Effector CD4-positive, alpha-beta T cell (primary cell): ENCODE measurements at regions not wholly inside any gene's neighbourhood (a gene's known extent, or its start where the extent isn't known, plus 50 kb on each side); places are given as distances from the start of the nearest gene placed in this dataset.
"Not testable (repeated sequence)": the region's sequence is repeated elsewhere in the genome, so short reads cannot be mapped to it uniquely, and the experiment has no call there.

Experiments used
- DNase-seq: peaks from one replicate; pipeline ENCODE4 v3.0.0-alpha.2; 2020

DNA sequence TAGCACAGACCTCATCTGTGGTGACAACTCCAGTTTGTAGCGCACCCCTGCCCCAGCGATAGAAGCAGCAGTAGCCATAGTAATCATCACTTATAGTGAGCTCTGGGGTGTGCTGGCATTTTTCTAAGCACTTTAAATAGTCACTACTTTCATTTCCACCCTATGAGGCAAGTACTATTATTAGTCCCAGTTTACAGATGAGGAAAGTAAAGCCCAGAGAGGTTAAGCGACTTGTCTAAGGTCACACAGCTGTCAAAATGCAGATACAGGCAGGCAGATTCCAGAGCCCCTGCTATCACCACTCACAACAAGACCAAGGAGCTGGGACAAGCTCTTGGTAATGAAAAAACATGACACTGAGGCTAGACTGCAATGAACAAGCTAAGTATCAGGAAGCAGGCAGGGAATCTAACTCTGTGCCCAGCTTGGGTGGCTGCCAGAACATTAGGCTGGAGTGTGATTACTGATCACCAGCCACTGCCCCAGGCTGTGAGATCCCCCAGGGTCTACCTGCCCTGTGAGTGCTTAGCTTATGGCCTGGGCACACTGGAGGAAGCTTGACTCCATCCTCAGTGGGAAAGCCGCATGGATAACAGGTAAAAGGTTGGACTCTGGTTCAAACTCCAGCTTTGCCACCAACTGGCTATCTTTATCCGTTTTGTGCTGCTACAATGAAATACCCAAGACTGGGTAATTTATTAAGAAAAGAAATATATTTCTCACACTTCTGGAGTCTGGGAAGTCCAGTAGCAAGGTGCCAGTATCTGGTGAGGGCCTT lies 561.1 kb downstream of the MN1 start:
- no peak for DNase-seq

GRCh38 chr22:27241430-27242321 lies 559.9 kb downstream of the MN1 start:
- DNase-seq: no peak

GRCh38 chr22:27242474-27242873 lies 559.1 kb downstream of the MN1 start:
- DNase-seq: no peak

GRCh38 chr22:27242917-27243589 lies 558.5 kb downstream of the MN1 start:
- no peak for DNase-seq

DNA sequence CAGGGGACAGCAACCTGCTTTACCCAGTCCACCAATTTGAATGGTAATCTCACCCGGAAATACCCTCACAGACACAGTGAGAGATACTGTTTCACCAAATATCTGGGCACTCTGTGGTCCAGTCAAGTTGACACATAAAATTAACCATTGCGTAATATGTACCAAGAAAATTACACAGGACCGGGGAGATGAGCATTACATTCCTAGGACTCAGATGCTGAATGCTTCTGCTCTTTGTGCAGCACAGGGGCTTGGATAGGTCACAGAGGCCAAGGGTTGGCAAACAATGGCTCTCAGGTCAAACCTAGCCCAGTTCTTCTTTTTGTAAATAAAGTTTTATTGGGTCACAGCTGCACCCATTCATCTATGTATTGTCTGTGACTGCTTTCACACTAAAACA lies 557.2 kb downstream of the MN1 start:
- no peak for DNase-seq

DNA sequence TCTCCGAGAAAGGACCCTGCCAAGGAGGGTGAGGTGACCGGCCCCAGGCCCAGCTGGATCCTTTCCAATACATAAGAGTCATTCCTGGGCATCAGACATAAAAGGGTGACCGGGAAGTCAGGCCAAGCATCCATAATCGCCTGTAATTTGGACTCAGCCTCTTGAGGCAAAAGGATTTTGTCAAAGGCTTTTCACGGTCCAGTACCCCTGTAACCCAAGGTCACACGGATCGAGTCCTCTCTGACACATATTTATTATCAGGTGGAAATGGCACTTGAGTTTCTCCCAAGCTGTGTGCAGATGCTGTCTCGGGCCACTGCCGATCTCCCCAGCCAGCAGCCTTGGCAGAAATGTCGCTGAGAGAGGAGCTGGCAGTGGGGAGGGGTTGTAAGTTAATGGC lies 556.5 kb downstream of the MN1 start:
- DNase-seq: no peak

DNA sequence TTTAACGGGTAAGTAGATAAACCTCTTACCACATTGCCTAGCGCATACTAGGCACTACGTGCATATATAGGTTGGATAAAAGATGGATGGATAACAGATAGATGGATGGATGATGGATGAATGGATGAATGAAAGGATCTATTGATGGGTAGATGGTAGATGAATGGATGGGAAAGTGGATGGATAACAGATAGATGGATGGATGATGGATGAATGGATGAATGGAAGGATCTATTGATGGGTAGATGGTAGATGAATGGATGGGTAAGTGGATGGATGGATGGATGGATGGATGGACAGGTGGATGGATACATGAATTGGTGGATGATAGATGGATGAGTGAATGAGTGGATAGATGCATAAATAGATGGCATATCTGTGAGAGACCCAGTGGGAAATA lies 555.0 kb downstream of the MN1 start:
- DNase-seq: no peak

- no peak for DNase-seq
These were observed 553.7 kb downstream of the MN1 start for GRCh38 chr22:27247701-27248434.

GRCh38 chr22:27250418-27250817 lies 551.1 kb downstream of the MN1 start:
- DNase-seq: no peak

DNA sequence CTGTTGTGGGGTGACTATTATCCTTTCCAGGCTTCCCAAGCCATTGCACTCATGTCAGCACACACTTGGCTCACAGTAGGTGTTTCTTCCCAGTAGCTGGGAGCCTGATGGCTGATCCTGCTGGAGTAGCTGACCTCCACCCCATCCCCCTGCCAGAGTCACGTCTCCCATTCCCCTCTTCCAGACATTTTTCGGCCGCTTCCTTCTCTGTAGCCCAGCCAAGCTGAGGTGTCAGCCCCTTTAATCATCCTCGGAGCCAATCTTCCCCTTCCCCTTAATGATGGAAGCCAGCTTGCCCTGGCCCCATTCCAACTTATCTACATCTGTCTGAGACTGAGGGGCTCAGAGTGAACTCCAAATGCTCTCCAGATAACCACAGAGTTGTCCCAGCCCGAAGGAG lies 550.7 kb downstream of the MN1 start:
- no peak for DNase-seq

GRCh38 chr22:27251563-27251962 lies 550.0 kb downstream of the MN1 start:
- no peak for DNase-seq

GRCh38 chr22:27252282-27253049 lies 549.1 kb downstream of the MN1 start:
- DNase-seq: no peak

GRCh38 chr22:27253108-27253902 lies 548.3 kb downstream of the MN1 start:
- no peak for DNase-seq

DNA sequence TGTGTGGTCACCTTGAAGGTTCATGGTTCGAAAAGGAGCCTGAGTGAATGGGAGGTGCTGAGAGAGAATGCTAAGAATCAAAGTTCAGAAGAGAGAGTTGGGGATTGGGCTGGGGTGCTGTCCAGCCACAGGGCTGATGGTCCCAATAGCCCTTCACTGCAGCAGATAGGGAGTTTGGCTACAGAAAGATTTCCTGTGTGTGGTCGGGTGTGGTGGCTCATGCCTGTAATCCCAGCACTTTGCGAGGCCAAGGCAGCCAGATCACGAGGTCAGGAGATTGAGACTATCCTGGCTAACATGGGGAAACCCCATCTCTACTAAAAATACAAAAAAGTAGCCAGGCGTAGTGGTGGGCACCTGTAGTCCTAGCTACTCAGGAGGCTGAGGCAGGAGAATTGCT lies 547.5 kb downstream of the MN1 start:
- DNase-seq: not testable (repeated sequence)

DNA sequence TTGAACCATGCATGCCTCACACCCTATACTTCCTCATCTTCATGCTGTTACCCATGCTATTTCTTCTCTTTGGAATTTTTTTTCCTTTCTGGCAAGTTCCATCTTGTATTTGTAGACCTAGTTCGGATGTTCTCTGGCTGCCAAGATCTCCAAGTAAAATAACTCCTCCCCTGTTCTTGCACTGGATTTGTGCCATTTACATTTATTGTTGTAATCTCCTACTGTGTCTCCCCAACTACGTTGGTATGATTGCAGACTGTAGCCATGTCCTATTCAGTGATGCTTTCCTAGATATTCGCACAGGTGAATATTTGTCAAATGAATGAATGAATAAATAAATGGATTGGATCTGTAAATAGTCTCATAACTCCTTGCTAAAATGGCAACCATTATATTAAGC lies 546.0 kb downstream of the MN1 start:
- no peak for DNase-seq

DNA sequence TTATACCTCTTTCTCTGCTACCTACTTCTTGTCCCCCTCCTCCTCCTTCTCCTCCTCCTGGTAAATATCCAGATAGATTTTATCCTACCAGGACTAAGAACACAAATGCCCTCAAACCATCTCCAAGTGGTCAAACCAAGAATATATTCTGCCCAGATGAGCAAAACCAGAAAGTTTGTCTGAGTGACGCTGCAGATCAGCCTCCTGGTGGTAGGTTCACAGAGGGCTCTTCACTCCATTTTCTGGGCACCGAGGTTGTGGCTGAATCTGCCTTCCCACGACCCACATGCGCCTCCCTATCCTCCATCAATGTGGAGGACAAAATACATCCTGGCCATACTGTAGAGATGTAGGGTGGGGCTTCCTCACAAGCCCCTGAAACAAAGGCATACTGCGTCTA lies 543.6 kb downstream of the MN1 start:
- no peak for DNase-seq

GRCh38 chr22:27258616-27259172 lies 542.9 kb downstream of the MN1 start:
- no peak for DNase-seq

GRCh38 chr22:27259433-27259832 lies 542.1 kb downstream of the MN1 start:
- no peak for DNase-seq

DNA sequence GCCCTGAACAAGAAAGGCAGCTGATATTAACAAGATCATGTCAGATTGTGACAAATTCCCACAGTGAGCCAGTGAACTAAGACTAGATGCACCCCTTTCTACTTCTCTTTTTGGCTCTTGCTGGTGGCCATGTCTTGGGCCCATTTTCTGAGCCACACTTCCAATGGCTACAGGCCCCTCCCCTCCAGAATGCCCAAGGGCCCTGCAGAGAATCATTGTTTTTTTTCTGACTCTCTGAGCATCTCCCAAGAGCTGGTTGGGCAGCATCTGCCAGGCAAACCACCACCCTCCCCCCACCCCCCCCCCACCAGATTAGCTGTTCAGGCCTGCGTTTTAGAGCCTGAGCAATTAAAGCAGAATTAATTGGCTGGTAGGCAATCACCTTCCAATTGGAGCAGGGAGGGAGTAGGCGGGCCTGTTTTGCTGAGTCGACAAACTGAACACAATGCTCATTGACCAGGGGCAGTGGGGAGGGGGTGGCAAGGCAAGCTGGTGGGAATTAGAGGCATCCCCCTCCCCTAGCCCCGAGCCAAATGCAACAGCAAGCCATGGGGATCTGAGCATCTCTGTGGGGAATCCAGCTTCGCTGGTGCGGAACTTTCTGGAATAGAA lies 541.4 kb downstream of the MN1 start:
- DNase-seq: no peak

DNA sequence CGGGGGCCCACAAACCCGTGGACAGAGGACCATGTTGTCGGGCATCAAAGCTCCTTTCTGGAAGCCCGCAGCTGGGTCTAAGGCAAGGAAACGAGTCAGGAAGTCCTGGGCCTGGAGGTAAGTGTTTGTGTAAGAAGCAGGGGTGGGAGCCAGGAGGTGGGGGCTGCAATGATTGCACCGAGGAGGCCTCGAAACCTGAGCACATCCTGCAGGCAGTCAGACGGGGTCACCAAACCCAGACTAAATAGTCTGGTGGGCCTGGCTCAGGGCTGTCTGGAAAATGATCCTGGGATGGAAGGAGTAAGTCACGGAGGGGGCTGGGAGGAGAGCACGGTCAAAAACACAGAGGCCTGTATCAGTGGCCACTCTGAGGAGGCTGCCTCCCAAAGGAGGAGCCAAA lies 539.2 kb downstream of the MN1 start:
- no peak for DNase-seq
